ENCODE measurements at regions not wholly inside any gene's neighbourhood (a gene's known extent, or its start where the extent isn't known, plus 50 kb on each side); places are given as distances from the start of the nearest gene placed in this dataset.

DNA sequence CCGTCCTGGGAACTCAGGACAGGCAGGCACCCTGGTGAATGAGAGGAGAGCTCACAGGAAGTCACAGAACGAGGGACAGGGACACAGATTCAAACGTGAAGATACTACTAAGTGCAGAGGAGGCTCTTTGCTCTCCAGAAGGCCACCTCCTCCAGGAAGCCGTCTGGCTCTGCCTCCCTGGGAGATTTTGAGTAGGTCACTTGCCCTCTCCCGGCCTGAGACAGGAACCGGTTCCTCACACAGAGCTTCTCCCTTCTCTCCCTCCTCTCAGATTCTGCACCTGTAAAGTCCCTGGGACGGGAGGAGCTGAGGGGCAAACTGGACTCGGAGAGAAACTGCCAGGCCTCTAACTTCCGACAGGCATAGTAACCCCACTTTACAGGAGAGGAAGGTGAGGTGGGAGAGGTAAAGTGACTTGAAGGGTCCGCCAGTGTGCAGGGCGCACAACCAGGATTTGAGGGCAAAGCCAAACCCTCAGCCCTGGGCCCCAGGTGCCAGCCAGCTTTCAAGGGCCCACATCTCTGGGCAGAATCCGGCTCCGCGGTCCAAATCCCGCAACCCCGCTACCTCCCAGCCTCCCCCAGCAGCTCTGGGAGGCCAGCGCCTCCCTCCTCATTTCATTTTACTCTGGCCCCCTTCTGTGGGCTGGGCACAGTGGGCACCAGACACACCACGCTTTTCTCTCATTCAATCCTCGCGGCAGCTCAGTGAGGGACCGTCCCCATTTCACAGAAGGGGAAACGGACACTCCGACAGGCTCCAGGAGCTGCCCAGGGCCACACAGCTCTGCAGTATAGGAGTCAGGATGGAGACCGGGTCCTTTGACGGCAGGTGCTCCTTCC lies 150.2 kb downstream of the SMAD6 start:
- TF ChIP-seq, protein P1, sequence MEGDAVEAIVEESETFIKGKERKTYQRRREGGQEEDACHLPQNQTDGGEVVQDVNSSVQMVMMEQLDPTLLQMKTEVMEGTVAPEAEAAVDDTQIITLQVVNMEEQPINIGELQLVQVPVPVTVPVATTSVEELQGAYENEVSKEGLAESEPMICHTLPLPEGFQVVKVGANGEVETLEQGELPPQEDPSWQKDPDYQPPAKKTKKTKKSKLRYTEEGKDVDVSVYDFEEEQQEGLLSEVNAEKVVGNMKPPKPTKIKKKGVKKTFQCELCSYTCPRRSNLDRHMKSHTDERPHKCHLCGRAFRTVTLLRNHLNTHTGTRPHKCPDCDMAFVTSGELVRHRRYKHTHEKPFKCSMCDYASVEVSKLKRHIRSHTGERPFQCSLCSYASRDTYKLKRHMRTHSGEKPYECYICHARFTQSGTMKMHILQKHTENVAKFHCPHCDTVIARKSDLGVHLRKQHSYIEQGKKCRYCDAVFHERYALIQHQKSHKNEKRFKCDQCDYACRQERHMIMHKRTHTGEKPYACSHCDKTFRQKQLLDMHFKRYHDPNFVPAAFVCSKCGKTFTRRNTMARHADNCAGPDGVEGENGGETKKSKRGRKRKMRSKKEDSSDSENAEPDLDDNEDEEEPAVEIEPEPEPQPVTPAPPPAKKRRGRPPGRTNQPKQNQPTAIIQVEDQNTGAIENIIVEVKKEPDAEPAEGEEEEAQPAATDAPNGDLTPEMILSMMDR (conservative IDR thresholded peaks at IDR 0.05; ENCODE audit: low read length): no peak

DNA sequence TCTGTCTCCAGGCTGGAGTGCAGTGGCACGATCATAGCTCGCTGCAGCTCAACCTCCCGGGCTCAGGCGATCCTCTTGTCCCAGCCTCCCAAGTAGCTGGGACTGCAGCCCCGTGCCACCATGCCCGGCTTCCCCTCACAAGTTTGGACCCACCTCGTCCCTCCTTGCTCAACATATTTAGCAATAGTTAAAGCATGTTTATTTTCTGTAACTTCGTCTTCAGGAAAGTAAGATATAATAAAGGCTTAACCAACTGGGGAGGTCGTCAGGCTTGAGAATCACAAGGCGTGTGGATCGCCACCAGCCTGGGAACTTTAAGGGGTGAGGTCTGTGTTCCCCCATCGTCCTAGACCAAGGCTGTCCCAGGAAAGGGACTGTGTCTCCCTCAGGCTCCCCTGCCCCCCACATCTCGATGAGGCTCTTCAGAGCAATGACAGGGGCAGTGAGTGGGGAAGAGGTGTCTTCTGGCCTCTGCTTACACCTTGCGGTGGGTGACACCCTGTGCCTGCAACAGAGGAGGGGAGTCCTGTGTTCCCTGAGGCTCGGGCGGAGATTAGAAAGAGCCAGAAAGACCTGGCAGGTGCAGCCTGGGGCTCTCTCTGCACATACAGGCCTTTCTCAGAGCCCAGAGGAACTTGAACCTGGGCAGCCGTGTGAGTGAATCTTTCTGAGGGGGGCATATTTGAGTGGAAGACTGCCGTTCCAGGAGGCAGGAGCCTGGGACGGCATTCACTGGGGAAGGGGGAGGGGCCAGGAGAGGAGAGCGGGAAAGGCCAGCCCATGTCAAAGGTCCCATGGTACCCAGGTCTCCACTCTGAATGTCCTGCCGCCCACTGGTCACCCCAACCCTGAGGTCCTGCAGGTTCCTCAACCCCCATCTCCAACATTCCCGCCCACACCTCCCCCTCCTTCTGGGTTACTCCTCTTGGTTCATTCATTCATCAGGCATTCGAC lies 152.3 kb downstream of the SMAD6 start:
- DNase-seq (ENCODE audit: low read depth): no peak
- H3K4me3 ChIP-seq (ENCODE audit: low read length): no peak overlapping the region
- TF ChIP-seq, protein P1 (conservative IDR thresholded peaks at IDR 0.05; ENCODE audit: low read length): no peak

More for the DNA sequence above, 150.2 kb downstream of the SMAD6 start:
- no peak overlapping the region for H3K4me3 ChIP-seq (ENCODE audit: low read length)
- DNase-seq (ENCODE audit: low read depth): no peak

DNA sequence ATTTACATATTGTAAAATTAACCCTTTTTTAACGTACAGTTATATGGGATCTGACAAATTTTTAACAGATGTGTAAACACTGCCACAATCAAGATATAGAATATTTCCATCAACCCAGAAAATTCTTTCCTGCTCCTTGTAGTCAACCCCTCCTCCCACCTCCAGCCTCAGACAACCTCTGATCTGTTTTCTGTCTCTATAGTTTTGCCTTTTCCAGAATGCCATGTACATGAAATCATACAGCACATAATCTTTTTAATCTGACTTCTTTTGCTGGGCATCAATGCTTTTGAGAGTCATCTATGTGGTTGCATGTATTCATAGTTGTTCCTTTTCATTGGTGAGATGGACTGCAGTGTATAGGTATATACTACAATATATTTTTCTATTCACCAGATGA lies 153.0 kb downstream of the SMAD6 start:
- TF ChIP-seq, protein P1 (conservative IDR thresholded peaks at IDR 0.05; ENCODE audit: low read length): no peak
- no peak overlapping the region for H3K4me3 ChIP-seq (ENCODE audit: low read length)
- no peak for DNase-seq (ENCODE audit: low read depth)

DNA sequence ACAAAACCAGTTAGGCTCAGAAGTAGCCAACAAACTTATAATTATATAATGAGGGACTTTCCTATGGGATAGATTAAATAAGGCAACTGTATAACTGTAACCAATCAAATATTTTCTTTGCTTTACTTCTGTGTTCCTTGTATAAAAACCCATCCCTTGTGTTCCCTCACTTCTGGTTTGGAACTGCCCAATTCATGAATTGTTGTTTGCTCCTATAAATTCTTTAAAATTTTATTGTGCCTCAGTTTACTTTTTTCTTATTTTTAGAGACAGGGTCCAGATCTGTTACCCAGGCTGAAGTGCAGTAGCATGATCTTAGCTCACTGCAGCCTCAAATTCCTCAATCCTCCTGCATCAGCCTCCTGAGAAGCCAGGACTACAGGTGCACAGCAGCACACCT lies 155.7 kb downstream of the SMAD6 start:
- DNase-seq (ENCODE audit: low read depth): no peak
- TF ChIP-seq, protein P1 (conservative IDR thresholded peaks at IDR 0.05; ENCODE audit: low read length): no peak
- no peak overlapping the region for H3K4me3 ChIP-seq (ENCODE audit: low read length)

DNA sequence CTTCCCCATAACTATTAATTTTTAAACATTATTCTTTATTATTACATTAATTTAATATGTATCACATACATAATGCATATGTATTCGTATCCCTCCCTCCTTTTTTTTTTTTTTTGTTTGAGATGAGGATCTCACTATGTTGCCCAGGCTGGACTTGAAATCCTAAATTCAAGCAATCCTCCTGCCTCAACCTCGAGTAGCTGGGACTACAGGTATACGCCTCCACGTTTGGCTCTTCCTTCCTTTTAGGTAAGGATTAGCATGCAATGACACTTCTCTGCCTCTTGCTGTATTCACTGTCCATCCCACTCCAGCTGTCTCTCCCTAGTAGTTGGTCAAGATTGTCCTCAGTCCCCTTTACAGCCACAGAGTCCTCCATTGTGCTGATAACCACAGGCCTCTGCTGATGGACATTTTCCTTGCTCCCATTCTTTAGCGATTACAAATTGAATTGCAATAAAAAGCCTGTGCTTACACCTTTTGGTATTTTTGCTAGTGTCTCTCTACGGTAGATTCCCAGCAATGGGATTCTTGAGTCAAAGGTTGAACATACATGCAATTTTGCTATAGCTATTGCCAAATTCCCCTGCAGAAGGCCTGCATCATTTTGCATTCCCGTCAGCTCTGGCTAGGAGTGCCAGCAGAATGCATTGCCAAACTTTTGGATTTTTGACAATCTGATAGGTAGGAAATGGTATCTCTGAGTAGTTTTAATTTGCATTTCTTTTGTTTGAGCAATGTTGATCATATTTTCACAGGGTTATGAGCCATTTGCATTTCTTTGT lies 156.6 kb downstream of the SMAD6 start:
- H3K4me3 ChIP-seq (ENCODE audit: low read length): no peak overlapping the region
- TF ChIP-seq, protein P1 (conservative IDR thresholded peaks at IDR 0.05; ENCODE audit: low read length): no peak
- peak; percentile 70 for DNase-seq (ENCODE audit: low read depth)

DNA sequence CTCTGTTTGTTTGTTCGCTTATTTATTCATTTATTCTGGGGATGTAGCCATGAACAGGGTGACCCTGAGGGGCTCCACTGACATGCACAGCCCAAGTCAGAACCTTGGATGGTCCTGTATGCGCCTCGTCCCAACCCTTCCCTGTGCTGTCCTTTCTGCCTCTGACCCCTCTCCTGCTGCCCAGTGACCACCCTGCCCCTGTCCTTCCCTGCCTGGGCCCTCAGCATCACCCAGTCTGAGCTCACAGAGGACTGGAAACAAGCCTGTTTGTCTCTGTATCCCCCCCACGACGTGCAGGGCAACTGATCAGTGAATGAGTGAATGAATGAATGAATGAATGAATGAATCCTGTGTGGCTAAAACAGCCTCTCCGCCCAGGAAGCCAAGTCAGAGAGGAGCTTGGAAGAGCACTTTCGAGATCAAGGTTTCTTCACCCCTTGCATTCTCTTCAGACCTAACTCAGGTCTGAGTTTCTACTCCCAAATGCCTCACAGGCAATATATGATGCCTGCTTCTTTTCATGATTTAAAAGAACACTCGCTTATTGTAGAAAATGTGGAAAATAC lies 157.7 kb downstream of the SMAD6 start:
- no peak overlapping the region for H3K4me3 ChIP-seq (ENCODE audit: low read length)
- TF ChIP-seq, protein P1 (conservative IDR thresholded peaks at IDR 0.05; ENCODE audit: low read length): no peak

More for the DNA sequence above, 157.7 kb downstream of the SMAD6 start:
- no peak for DNase-seq (ENCODE audit: low read depth)
